ENCODE measurements at regions not wholly inside any gene's neighbourhood (a gene's known extent, or its start where the extent isn't known, plus 50 kb on each side); places are given as distances from the start of the nearest gene placed in this dataset.

DNA sequence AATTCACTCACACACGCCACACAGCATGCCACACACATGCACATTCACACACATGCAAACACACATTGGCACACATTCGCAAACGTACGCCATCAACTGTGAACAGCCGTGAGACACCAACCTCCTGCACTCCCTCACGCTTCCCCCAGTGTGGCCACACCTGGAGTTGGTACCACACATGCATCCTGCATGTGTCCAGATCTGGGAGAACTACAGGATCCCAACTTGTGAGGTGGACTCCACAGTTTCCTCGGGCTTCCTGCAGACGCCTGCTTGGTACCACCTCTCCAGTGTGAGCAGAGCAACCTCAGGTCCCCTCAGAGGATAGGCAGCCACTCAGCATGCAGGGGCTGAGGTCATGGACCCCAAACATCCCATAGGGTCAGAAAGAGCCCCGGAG lies 239.0 kb downstream of the EIPR1 start:
- no peak for DNase-seq (ENCODE audit: low read depth)

DNA sequence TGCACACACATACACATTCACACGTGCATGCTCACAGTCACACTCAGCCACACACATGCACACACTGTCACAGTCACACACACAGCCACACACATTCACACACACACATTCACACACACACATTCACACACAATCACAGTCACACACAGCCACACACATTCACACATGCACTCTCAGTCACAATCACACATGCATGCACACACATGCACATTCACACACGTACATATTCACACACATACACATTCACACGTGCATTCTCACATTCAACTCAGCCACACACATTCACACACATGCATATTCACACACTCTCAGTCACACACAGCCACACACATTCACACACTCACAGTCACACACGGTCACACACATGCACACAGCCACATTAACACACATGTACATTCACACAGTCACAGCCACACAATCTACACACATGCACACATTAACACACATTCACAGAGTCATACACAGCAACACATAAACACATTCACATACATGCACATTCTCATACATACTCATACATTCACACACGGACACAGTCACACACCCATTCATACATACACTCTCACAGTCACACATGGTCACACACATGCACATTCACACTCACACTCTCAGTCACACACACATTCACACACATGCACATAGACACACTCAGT lies 239.8 kb downstream of the EIPR1 start:
- DNase-seq (ENCODE audit: low read depth), result no peak

DNA sequence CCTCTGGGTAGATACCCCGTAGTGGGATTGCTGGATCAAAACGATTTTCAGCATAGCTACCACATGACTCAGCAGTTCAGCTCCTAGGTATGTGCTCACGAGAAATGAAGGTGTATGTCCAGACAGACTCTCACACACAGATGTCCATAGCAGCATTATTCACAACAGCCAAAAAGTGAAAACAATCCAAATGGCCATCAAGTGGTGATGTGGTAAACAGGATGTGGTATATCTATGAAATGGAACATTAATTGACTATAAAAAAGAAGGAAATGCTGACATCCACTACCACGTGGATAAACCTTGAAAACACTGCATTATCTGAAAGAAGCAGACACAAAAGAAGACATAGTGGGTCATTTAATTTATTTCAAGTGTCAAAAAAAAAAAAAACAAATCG lies 241.9 kb downstream of the EIPR1 start:
- no peak for DNase-seq (ENCODE audit: low read depth)

DNA sequence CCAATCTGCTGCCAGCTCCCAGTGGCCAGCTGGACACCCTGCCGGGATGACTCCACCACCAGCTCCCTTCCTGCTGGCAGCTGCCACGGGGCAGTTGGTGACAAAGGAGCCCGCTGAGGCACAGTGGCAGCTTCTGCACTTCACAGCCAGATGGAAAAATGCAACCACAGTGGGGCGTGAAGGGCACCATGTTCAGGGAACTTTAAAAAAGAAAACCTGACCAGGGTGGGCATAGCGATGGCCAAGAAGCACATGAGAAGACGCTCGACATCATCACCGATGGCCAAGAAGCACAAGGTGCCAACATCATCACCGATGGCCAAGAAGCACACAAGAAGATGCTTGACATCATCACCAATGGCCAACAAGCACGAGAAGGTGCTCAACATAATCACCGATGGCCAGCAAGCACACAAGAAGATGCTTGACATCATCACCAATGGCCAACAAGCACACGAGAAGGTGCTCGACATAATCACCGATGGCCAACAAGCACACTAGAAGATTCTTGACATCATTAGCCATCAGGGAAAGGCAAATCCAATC lies 243.5 kb downstream of the EIPR1 start:
- no peak for DNase-seq (ENCODE audit: low read depth)

DNA sequence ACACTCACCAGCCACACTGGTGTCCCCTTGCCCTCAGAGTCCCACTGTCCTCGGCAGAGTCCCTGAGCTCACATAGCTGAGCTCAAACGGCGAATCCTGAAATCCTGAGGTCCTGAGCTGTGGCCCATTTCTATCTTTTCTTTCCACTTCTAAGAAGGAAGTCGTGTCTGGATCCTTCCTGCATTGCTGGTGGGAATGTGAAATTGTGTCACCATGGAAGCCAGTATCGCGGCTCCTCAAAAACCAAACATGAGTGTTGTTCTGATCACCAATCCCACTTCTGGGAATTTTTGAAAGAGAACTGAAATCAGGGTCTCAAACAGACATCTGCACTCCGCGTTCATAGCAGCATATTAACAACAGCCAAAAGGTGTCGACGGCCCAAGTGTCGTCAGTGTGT lies 244.7 kb downstream of the EIPR1 start:
- no peak for DNase-seq (ENCODE audit: low read depth)

DNA sequence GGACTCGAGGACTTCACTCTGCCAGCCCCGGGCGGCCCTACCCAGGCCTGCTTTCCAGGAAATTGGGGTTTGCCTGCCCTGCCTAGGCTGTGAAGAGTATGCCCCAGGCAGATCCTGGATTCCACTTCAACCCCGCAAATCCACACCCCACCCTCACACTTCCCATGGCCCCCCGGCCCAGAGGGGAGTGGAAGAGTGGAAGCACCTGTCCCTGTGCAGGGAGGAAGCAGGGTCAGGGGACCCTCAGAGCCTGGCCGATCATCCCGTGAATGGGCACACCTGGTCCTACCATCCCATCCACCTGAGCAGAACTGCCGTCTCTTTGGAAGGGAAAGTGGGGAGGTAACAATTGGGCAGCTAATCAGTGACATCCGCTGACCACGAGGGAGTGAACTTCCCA lies 245.2 kb downstream of the EIPR1 start:
- DNase-seq (ENCODE audit: low read depth), result no peak

DNA sequence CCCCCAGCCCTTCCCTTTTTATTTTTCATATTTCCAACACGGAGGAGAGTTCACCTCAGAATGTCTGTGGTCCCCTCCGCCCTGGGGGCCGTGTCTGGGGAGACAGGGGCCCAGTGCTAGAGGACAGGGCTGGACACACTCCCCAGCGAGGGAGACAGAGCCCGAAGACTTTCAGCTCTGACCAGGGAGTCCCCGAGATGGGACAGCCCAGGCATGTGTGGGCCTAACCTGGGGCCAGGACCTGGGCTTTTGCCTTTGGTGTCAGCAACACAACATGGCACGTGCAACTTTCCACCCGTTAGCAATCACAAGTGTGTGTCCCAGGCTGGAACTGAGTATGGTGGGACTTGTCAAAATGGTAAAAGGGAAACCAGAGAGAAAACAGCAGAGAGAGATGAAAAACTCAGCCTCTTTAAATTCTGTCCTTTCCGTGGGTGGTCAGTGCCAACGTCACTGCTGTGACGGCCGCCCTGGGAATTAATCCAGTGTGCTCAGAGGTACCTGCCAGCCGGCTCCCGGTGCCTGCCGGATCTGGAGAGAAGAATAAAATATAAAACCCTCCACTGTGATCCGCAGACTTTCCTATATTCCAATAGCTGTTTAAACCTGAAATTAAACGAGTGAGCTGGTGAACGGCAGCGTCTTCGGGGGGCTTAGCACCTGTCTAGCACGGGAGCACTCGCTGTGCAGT lies 245.8 kb downstream of the EIPR1 start:
- DNase-seq (ENCODE audit: low read depth), result no peak

DNA sequence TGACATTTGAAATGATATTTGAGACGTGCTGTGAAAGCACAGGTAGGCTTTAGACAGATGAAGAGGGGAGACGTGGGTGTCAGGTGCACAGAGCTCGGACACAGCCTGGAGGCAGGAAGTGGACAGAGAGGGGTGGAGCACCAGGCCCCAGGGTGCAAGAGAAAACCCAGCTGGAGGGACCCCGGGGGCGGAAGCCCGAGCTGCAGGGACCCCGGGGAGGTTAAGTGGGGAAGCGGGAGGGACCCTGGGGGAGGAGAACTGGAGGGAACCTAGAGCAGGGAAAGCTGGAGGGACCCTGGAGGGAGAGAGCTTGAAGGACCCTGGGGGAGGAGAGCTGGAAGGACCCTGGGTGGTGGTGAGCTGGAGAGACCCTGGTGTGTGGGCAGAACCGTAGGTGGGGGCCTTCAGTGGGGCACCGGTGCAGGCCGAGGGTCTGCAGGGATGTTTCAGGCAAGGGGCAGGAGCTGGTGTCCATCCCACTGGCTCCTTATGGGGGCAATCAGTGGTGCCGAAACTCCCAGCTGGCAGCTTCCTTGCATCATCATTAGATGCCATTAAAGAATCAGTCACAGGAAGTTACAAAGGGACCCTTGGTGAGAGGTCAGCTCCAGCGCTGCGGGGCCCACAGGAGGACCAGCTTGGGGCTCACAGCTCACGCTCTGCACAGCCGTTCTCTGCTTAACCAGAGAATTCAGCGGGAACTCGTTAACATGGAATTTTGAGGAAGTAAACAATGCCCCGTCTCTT lies 246.6 kb downstream of the EIPR1 start:
- DNase-seq (ENCODE audit: low read depth), result no peak

DNA sequence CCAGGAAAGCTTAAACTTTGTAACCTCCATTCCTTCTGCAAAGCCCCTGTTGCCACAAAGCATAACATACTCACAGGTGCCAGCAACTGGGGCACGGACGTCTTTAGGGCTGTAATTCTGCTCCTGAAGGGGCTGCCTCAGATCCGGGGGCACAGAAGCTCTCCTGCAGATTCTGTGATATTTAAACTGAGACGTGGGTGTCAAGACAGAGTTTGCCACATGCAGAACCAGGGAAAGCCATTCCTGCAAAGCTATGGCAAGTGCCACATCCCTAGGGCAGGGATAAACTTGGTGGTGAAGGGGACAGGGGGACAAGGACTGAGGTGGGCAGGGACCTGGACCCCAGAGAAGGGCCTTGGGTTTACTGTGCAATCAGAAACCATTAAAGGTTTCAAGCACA lies 247.2 kb downstream of the EIPR1 start:
- no peak for DNase-seq (ENCODE audit: low read depth)

DNA sequence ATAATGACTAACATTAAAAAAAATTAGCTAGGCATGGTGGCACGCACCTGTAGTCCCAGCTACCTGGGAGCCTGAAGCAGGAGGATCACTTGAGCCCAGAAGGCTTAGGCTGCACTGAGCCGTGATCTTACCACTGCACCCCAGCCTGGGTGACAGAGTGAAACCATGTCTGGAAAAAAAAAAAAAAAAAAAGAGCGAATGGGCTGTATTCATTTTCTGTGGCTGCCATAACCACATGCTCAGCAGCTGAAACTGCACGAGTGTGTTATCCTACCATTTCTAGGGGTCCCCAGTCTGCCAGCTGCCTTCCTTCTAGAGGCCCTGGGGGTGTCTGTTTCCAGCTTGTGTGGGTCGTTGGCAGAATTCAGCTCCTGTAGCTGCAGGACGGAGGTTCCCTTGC lies 247.8 kb downstream of the EIPR1 start:
- no peak for DNase-seq (ENCODE audit: low read depth)

DNA sequence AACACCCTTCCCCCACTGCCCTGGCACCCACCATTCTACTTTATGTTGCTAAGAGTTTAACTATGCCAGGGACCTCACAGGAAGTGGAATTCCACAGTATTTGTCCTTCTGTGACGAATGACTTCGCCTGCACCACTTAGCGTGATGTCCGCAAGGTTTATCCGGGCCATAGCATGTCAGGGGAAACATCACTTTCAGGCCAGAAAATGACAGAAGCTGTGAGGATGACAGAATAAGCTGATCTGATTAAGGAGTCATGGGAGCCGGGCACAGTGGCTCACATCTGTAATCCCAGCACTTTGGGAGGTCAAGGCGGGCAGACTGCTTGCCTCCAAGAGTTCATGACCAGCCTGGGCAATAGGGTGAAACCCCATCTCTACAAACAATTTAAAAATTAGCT lies 248.8 kb downstream of the EIPR1 start:
- no peak for DNase-seq (ENCODE audit: low read depth)

DNA sequence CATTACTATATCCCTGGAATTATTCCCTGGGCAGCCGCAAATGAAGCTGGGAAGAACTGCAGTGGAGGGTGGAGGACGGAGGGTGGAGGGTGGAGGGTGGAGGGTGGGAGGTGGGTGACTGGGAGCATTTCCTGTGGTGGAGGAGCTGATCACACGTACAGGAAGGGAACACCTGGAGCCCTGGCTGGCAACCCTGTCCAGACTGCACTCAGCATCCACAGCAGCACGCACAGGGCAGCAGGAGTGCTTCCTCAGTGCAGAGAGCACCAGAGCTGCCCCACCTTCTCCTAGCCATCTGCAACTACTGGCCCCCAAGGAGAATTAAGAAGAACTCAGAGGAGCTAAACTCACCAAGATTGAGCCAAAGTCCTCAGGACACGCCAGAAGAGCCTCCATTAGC lies 249.9 kb downstream of the EIPR1 start:
- DNase-seq (ENCODE audit: low read depth), result no peak

DNA sequence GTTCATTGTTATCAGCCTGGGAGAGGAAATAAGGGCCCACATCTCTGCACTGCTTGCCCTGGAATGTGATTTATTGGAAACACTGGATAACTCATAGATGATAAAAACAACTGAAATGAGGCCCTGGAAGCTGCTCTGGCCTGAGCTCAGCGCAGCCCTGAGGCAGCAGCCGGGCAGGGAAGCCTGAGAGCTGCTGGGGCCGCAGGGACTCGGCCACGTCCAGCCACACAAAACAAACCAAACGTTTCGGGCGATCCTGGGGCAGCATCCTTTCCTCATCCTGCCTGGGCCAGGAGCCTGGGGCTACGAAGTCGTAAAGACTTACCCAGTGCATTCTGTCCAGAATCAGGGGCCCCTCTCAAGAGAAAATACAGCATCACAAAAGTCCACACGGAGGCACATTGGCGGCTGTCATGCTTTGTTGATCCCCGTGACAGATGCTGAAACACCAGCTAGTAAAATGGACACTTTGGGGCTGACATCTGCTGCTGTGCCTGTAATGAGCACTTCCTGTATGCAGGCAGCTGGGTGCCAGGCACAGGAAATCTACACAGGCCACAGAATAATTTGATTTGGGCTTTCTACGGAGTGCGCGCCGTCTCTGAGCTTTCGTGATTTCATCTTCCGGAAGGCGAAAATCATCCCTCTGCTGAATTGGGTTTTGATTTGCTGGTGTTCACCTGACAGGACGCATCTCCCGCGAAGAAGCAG lies 250.6 kb downstream of the EIPR1 start:
- no peak for DNase-seq (ENCODE audit: low read depth)

DNA sequence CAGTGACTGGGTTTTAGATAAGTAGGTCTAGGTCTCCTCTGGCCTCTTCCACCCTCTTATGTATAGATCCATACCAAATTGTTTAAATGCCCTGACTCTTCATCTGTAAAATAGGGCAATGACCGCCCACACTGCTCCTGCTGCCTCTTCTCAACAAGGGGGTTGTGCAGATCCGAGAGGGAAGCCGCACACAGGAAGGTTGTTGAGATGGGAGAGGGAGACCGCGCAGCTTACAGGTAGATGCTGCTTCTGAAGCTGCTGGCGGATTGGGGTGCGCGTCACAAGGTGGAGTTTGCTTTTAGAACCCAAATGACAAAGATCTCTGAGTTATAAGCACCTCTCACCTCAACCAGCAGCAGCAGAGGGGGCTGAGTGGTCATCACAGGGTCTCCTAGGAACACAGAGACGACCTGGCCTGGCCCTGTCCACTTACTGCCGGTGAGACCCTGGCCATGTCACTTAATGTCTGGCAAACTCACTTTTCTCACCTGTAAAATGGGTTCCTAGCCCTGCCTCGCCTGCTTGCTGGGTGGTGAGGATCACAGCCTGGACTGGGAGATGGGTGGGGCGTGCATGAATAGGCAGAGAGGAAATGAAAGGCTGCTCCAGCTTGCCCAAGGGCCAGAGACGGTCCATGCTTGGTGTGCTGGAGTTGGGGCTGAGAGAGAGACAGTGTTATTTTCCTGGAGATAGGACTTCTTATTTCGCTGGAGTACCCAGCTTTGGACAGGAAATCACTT lies 251.3 kb downstream of the EIPR1 start:
- DNase-seq (ENCODE audit: low read depth), result no peak

DNA sequence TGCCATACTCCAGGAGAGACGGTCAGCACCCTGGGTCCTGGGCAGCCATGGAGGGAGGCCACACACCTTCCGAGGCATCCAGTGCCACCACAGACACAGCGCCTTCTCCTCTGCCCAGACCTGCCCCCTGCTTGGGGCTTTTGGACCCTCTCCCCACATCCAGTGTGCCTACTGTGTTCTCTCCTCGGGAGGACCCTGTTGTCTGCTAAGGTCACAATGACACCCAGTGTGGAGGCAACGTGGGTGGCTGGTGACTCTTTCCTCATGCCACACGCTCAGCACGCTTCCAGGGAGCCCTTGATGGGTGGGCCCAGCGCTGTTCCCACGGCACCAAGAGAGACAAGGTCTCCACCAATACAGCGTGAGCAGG lies 251.9 kb downstream of the EIPR1 start:
- no peak for DNase-seq (ENCODE audit: low read depth)

DNA sequence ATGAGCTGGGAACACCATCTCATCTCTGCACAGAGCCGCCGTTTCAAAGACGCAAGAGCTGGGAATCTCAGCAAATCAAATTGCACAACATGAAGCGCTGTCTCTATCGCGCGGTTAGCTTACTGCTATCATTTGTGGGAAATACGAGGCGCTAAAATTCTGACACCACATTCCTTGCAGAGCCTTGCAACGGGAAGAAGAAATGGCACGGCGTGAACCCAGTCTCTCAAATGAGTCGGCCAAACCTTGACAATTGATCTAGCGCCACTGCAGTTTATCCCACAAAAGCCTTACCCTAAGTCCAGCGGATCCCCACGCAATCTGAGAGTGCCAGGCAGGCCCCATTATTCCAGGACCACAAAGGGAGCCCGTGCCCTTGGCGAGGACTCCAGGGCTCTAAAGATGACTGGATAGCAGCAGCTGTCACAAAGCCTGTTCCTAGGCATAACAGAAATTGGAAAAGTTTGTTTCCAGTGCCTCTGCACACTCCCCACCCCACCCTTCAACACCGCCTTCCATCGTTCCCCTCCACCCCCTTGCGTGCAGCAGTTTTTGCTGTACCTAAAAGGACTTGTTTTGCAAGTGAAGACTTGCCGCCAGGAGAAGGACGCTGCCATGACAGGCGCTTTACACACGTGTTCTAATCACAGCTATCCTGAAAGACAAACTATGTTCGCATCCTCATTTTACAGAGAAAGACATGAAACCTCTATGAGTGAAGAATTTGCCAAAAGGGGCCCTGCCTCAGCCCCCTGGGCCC lies 252.4 kb downstream of the EIPR1 start:
- peak; percentile 5 for DNase-seq (ENCODE audit: low read depth)

DNA sequence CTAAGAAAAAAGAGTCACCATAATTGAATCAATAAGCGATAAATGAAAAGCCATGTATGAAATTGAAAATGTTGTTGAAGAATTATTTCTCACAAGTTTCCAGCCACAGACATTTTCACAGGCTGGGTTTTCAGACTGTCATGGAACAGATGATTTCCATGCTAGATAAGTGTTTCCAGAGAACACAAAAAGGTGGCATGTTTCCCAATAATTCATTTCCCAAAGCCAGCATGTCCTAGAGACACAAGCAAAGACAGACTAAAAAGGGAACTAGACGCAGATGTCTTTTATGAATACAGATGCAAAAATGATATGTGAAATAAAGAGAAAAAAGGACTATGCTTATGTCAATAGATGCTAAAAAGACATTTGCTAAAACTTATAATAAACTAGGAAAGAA lies 255.1 kb downstream of the EIPR1 start:
- no peak for DNase-seq (ENCODE audit: low read depth)

DNA sequence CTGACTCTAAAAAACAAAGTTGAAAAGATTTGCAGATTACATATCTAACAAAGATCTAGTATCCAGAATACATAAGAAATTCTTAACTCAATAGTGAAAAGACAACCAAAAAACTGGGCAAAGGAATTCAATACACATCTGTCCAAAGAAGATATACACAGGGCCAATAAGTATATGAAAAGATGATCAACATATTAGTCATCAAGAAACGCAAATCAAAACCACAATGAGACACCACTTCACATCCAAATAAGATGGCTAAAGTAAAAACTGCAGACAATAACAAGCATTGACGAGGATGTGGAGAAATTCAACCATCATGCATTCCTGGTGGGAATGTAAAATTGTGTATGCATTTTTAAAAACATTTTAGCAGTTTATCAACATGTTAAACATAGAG lies 256.0 kb downstream of the EIPR1 start:
- no peak for DNase-seq (ENCODE audit: low read depth)

DNA sequence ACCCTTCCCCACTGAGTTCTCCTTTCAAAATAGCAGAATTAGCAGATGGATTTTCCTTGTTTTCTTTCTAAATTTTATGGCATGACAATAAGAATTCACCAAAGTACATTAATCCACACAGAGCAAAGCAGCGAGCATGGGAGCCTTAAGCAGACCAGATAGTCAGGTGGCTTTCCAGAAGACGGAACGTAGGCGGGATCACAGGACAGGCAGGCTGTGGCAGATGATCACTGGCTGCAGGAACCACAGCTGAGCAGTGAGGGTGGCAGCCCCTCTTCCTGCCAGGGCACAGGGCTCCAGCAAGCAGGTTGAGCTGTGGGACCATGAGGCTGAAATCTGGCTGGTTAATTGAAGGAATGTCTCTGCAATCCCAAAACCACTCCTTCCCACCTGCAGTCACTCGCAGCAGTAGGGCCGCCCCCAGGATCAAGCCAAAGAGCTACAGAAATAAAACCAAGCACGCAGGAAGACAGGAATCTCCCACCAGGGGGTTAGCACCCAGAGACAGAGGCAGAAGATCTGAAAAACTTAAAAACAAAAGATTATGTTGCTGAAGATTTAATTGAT lies 259.9 kb downstream of the EIPR1 start:
- no peak for DNase-seq (ENCODE audit: low read depth)

DNA sequence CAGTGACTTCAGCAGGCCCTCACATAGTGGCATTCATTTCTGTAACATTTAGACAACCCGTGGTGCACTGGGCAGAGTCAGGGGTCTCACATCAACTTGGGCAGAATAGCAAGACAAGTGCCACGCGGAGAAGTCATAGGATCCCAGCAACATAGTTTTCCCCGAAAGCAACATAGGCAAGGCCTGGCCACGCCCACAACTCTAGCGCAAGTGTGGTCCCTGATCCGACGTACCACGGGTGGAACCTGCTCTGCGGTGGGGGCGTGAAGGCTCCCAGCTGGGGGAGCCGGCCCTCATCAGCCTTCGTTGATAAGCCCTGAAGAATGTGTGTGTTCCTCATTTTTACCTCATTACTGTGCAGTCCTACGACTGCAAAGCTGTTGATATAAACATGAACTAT lies 261.2 kb downstream of the EIPR1 start:
- no peak for DNase-seq (ENCODE audit: low read depth)
